HEK293 (cell line): ENCODE measurements at regions not wholly inside any gene's neighbourhood (a gene's known extent, or its start where the extent isn't known, plus 50 kb on each side); places are given as distances from the start of the nearest gene placed in this dataset.

Source experiments
- CTCF ChIA-PET: fragments of 350-600 bp; formaldehyde crosslinking; extraction: SDS; loops from one replicate; lab custom pipeline; 2021; ENCODE audit warnings: antibody characterized with exemption; lab: Yijun Ruan, JAX
- POLR2A ChIA-PET: fragments of 300-600 bp; formaldehyde crosslinking; extraction: SDS; loops from one replicate; lab custom pipeline; 2020; ENCODE audit warnings: antibody characterized with exemption, inconsistent platforms; lab: Yijun Ruan, JAX
- H3K27ac ChIP-seq: fragments of 200-500 bp; sonication (Bioruptor generic); 2 replicates; pipeline ENCODE4 v1.5.1; 2014; ENCODE audit warnings: low read depth, low read length, control low read depth, inconsistent platforms; ENCODE audit errors: extremely low read depth
- H3K36me3 ChIP-seq, 2 experiments: fragments of 200-500 bp in 1 of 2; sonication (Bioruptor generic) in 1 of 2; 1 replicate in 1 of 2; 2 replicates in 1 of 2; pipeline ENCODE4 v1.5.1; 2014 to 2017; ENCODE audit warnings: inconsistent platforms in 2 of 2, low read length in 2 of 2; ENCODE audit not compliant: control insufficient read depth in 2 of 2, insufficient read depth in 1 of 2
- H3K4me1 ChIP-seq: fragments of 200-500 bp; sonication (Bioruptor generic); 2 replicates; pipeline ENCODE4 v1.5.1; 2014; ENCODE audit warnings: mild to moderate bottlenecking, low read length, inconsistent platforms; ENCODE audit not compliant: control insufficient read depth, insufficient read depth
- H3K4me3 ChIP-seq: 2 replicates; pipeline ENCODE4 v1.5.1; 2011; ENCODE audit warnings: low read depth, mild to moderate bottlenecking, control low read depth, low read length, moderate library complexity
- H3K9me3 ChIP-seq: fragments of 200-500 bp; sonication (Bioruptor generic); 2 replicates; pipeline ENCODE4 v1.5.1; 2014; ENCODE audit warnings: low read depth, low read length, inconsistent platforms; ENCODE audit not compliant: control insufficient read depth, insufficient read depth
- CTCF ChIP-seq: fragments of 450-650 bp; formaldehyde crosslinking; IDR thresholded peaks from 2 replicates; pipeline ENCODE4 v1.5.1; 2016; ENCODE audit warnings: missing biosample characterization, missing genetic modification characterization
- EGR2 ChIP-seq: fragments of 450-650 bp; formaldehyde crosslinking; IDR thresholded peaks from 2 replicates; pipeline ENCODE4 v1.5.1; 2016; ENCODE audit warnings: low read depth, missing biosample characterization, missing genetic modification characterization
- HOXA7 ChIP-seq: sonication (generic); formaldehyde crosslinking; IDR thresholded peaks from 2 replicates; pipeline ENCODE4 v1.8.1; 2022; ENCODE audit warnings: missing genetic modification reagents, borderline replicate concordance
- KLF1 ChIP-seq: fragments of 450-650 bp; formaldehyde crosslinking; IDR thresholded peaks from 2 replicates; pipeline ENCODE4 v1.5.1; 2016; ENCODE audit warnings: missing biosample characterization, missing genetic modification characterization
- KLF7 ChIP-seq: fragments of 450-650 bp; formaldehyde crosslinking; IDR thresholded peaks from 2 replicates; pipeline ENCODE4 v1.5.1; 2016; ENCODE audit warnings: missing biosample characterization, missing genetic modification characterization, borderline replicate concordance
- MEIS1 ChIP-seq: sonication (generic); formaldehyde crosslinking; IDR thresholded peaks from 2 replicates; pipeline ENCODE4 v1.8.1; 2022; ENCODE audit warnings: missing genetic modification reagents, mild to moderate bottlenecking, borderline replicate concordance
- MYNN ChIP-seq: fragments of 450-650 bp; formaldehyde crosslinking; IDR thresholded peaks from 2 replicates; pipeline ENCODE4 v1.5.1; 2016; ENCODE audit warnings: missing biosample characterization, missing genetic modification characterization, borderline replicate concordance
- RBAK ChIP-seq: fragments of 450-650 bp; formaldehyde crosslinking; IDR thresholded peaks from 2 replicates; pipeline ENCODE4 v1.5.1; 2016; ENCODE audit warnings: missing biosample characterization, missing genetic modification characterization
- SP3 ChIP-seq: fragments of 450-650 bp; formaldehyde crosslinking; IDR thresholded peaks from 2 replicates; pipeline ENCODE4 v1.5.1; 2016; ENCODE audit warnings: missing biosample characterization, missing genetic modification characterization
- ZNF10 ChIP-seq: fragments of 450-650 bp; formaldehyde crosslinking; IDR thresholded peaks from 2 replicates; pipeline ENCODE4 v1.5.1; 2017; ENCODE audit warnings: missing biosample characterization, missing genetic modification characterization
- ZNF133 ChIP-seq: fragments of 450-650 bp; formaldehyde crosslinking; IDR thresholded peaks from 2 replicates; pipeline ENCODE4 v1.5.1; 2016; ENCODE audit warnings: missing biosample characterization, missing genetic modification characterization
- ZNF157 ChIP-seq: fragments of 450-650 bp; formaldehyde crosslinking; IDR thresholded peaks from 2 replicates; pipeline ENCODE4 v1.5.1; 2016; ENCODE audit warnings: missing biosample characterization, missing genetic modification characterization
- ZNF221 ChIP-seq: fragments of 450-650 bp; formaldehyde crosslinking; IDR thresholded peaks from 2 replicates; pipeline ENCODE4 v1.5.1; 2017; ENCODE audit warnings: missing biosample characterization, missing genetic modification characterization, borderline replicate concordance
- ZNF223 ChIP-seq: fragments of 450-650 bp; formaldehyde crosslinking; IDR thresholded peaks from 2 replicates; pipeline ENCODE4 v1.5.1; 2016; ENCODE audit warnings: missing biosample characterization, missing genetic modification characterization
- ZNF391 ChIP-seq: fragments of 450-650 bp; formaldehyde crosslinking; IDR thresholded peaks from 2 replicates; pipeline ENCODE4 v1.5.1; 2016; ENCODE audit warnings: low read depth, missing biosample characterization, missing genetic modification characterization, borderline replicate concordance
- ZNF426 ChIP-seq: fragments of 450-650 bp; formaldehyde crosslinking; IDR thresholded peaks from 2 replicates; pipeline ENCODE4 v1.5.1; 2017; ENCODE audit warnings: missing biosample characterization, missing genetic modification characterization, mild to moderate bottlenecking, inconsistent platforms, moderate library complexity
- ZNF433 ChIP-seq: fragments of 450-650 bp; formaldehyde crosslinking; IDR thresholded peaks from 2 replicates; pipeline ENCODE4 v1.5.1; 2016; ENCODE audit warnings: missing biosample characterization, missing genetic modification characterization, low read depth
- ZNF48 ChIP-seq: fragments of 450-650 bp; formaldehyde crosslinking; IDR thresholded peaks from 2 replicates; pipeline ENCODE4 v1.5.1; 2016; ENCODE audit warnings: missing biosample characterization, missing genetic modification characterization
- ZNF571 ChIP-seq: fragments of 450-650 bp; formaldehyde crosslinking; IDR thresholded peaks from 2 replicates; pipeline ENCODE4 v1.5.0; 2017; ENCODE audit warnings: missing biosample characterization, missing genetic modification characterization
- ZNF623 ChIP-seq: fragments of 450-650 bp; formaldehyde crosslinking; IDR thresholded peaks from 2 replicates; pipeline ENCODE4 v1.5.1; 2016; ENCODE audit warnings: missing biosample characterization, missing genetic modification characterization
- ZNF707 ChIP-seq: fragments of 450-650 bp; formaldehyde crosslinking; IDR thresholded peaks from 2 replicates; pipeline ENCODE4 v1.5.1; 2016; ENCODE audit warnings: missing biosample characterization, missing genetic modification characterization
- ZNF768 ChIP-seq: fragments of 450-650 bp; formaldehyde crosslinking; IDR thresholded peaks from 2 replicates; pipeline ENCODE4 v1.5.1; 2018; ENCODE audit warnings: missing biosample characterization, mild to moderate bottlenecking, missing genetic modification characterization
- ZNF776 ChIP-seq: fragments of 450-650 bp; formaldehyde crosslinking; IDR thresholded peaks from 2 replicates; pipeline ENCODE4 v1.5.0; 2017; ENCODE audit warnings: missing biosample characterization, missing genetic modification characterization, borderline replicate concordance

DNA sequence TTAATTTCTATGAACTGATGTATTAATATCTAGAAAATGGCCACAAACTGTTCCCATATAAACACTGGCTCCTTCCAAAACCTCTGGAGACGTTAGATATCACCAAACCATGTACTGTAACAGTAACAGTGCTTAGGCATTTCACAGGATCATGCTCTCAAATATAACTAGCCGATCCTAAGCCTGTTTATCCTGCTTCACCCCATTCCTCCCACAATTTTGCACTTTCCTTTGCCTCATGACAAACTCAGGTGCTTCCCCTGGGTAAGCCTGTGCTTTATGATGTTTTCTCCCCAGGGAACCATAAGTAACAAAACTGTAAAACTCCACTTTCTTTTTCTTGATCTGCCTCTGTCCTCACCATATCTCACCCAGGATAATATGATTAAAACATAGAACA lies 452.3 kb downstream of the PLA2G4A start:
- no peaks in the 10 kb centered on the region for H3K4me1 ChIP-seq
- H3K4me3 ChIP-seq, result no peak overlapping the region
- H3K36me3 ChIP-seq, result no peaks in the 10 kb centered on the region
- ChIA-PET POLR2A (no interaction called here), CTCF (no interaction called here)
- TF ChIP-seq ZNF223 (no peak), ZNF768 (no peak), HOXA7 (CRISPR knock-in tag) (no peak), CTCF (tag by site-specific recombination) (no peak), ZNF157 (tag by site-specific recombination) (no peak), MEIS1 (CRISPR knock-in tag) (no peak)
- no peak overlapping the region for H3K27ac ChIP-seq
- no peaks in the 10 kb centered on the region for H3K9me3 ChIP-seq

DNA sequence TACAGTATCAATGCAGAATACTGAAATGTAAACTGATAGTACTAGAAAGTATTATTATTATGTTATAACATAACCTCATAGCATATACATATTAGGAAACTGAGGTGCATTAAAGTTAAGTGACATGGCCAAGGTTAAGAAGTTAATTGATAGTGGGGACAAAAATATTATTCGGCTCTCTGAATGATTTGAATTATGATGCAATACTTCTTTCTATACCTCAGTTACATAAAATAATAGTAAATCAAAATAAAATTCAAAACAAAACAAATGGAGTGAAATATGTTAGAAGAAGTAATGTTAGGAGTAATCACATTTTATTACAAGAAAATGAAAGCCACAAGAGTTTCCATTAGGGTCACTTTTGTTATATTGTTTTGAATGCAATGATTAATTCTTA lies 455.2 kb downstream of the PLA2G4A start:
- no peaks in the 10 kb centered on the region for H3K4me1 ChIP-seq
- H3K27ac ChIP-seq, result no peak overlapping the region
- POLR2A ChIA-PET, result no interaction called here
- no peaks in the 10 kb centered on the region for H3K9me3 ChIP-seq
- TF ChIP-seq ZNF433, result no peak
- H3K4me3 ChIP-seq, result no peak overlapping the region
- H3K36me3 ChIP-seq, result no peaks in the 10 kb centered on the region
- CTCF ChIA-PET, result no interaction called here

DNA sequence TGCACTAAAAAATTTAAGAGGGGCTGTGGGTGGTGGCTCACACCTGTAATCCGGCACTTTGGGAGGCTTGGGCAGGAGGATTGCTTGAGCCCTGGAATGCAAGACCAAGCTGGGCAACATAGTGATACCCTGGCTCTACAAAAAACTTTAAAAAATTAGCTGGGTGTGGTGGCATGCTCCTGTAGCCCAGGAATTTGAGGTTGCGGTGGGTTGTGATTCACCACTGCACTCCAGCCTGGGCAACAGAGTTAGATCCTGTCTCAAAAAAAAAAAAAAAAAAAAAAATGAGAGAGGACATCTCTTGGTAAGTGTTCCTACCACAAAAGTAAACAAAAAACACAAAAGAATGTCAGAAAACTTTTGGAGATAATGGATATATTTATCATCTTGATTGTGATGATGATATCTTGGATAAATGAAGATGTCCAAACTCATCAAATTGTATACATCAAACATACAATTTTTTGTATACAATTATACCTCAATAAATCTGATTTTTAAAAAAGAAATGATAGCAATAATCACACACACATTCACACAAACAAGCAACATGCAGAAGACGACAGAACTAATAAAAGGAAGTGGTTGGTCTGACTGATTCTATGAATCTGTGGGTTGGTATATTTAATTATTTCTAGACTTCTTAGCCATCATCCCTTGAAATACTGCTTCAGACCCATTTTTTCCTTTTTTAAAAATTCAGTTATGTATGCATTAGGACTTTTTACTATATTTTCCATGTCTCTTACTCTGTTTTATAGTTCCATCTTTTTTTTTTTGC lies 465.9 kb downstream of the PLA2G4A start:
- no peak for TF ChIP-seq SP3 (tag by site-specific recombination)
- TF ChIP-seq ZNF133 (tag by site-specific recombination), result no peak
- TF ChIP-seq ZNF623 (tag by site-specific recombination), result no peak
- TF ChIP-seq ZNF391, result no peak
- TF ChIP-seq ZNF10 (tag by site-specific recombination), result no peak
- no peak for TF ChIP-seq KLF1 (tag by site-specific recombination)
- no peak for TF ChIP-seq ZNF571 (tag by site-specific recombination)
- TF ChIP-seq ZNF221 (tag by site-specific recombination), result no peak
- TF ChIP-seq RBAK (tag by site-specific recombination), result no peak
- no peak for TF ChIP-seq ZNF776 (tag by site-specific recombination)
- no peak for TF ChIP-seq ZNF707 (tag by site-specific recombination)
- no peak for TF ChIP-seq ZNF426 (tag by site-specific recombination)
- no peak for TF ChIP-seq ZNF48
- no peak for TF ChIP-seq KLF7 (tag by site-specific recombination)
- TF ChIP-seq MYNN, result no peak
- TF ChIP-seq EGR2 (tag by site-specific recombination), result no peak
- Histone ChIP-seq H3K4me1 (no peaks in the 10 kb centered on the region), H3K4me3 (no peak overlapping the region), H3K9me3 (no peaks in the 10 kb centered on the region), H3K27ac (no peak overlapping the region), H3K36me3 (no peaks in the 10 kb centered on the region)
- POLR2A ChIA-PET, result no interaction called here
- CTCF ChIA-PET, result no interaction called here
